ENCODE measurements at regions not wholly inside any gene's neighbourhood (a gene's known extent, or its start where the extent isn't known, plus 50 kb on each side); places are given as distances from the start of the nearest gene placed in this dataset.

- TF ChIP-seq CTCF (IDR thresholded peaks at IDR 0.05) (no peak), POLR2AphosphoS5 (IDR thresholded peaks at IDR 0.05) (no peak), POLR2A (IDR thresholded peaks at IDR 0.05; ENCODE audit: low read depth) (no peak), EP300 (IDR thresholded peaks at IDR 0.05) (no peak)
Measured at GRCh38 chr13:106656186-106656585, 88.2 kb upstream of the ARGLU1 start.
